ENCODE measurements at regions not wholly inside any gene's neighbourhood (a gene's known extent, or its start where the extent isn't known, plus 50 kb on each side); places are given as distances from the start of the nearest gene placed in this dataset.

- no peak for DNase-seq
Observed at GRCh38 chr2:43051338-43051737, 175.1 kb downstream of the ZFP36L2 start.

- DNase-seq: no peak
Observed at GRCh38 chr2:43050866-43051265, 175.5 kb downstream of the ZFP36L2 start.

GRCh38 chr2:43049836-43050801, 176.3 kb downstream of the ZFP36L2 start:
- DNase-seq: no peak

DNA sequence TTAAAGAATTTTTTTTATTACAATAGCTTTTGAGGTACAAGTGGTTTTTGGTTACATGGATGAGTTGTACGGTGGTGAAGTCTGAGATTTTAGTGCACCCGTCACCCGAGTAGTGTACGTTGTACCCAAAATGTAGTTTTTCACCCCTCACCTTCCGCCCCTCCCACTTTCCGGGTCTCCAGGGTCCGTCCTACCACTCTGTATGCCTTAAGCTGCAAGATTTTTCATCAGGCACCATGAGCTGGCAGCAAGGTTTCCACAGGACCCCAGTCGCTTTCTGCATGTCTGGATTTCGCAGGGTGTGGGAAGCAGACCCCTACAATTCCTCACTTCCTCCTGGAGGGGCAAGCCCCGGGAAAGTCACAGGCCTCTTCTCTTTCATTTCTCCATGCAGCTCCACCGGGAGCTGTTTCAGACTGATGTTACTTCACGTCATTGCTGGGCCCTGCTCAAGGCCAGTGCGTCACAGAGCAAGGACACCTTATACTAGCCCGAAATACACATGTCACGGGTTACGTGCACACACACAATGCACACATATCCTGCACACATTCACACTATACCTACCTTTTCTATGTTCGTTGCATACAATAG, 179.1 kb downstream of the ZFP36L2 start:
- no peak for DNase-seq

DNA sequence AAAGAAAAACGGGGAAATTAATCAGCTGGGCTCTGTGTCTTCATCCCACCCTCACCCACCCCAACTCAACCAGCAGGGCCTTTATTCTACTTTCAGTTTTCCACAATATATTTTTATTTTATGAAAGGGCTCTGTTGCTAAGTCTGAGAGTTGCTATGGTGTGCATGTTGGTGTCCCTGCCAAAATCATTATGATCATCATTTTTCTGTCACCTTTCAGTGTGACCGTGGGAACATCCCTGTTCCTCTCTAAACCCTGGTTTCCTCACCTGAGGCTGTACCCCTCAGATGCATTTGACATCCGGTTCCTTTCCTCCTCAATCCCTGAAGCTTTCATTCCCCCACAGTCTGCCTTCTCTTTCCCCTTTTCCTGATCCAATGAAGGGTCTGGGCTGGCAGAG, 180.5 kb downstream of the ZFP36L2 start:
- DNase-seq: no peak

DNA sequence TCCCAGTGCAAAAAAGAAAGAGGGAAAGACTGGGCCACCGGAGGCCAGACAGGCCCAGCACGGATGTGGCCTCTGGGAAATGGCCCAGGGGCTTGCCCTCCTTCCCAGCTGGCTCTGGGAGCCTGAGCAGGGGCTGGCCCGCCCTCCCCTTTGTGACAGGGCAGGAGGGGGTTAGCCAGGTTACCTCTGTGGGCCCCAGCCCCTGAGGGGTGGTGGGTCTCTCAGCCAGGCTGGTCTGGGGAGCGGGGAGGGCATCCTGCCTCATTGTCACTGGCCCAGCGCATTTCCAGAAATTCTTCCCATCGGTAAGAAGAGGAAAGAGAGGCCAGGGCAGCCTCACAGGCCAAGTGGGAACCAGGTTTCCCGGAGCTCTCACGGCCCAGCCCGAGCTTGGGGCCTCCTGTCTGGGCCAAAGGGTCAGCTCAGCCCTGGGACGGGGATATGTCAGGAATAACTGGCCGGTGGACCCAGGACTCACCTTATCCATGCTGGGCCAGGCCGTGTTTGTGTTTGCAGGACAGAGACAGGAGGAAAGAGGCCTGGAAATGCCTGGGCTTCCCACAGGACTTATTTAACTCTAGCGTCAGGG, 182.2 kb downstream of the ZFP36L2 start:
- DNase-seq: no peak

DNA sequence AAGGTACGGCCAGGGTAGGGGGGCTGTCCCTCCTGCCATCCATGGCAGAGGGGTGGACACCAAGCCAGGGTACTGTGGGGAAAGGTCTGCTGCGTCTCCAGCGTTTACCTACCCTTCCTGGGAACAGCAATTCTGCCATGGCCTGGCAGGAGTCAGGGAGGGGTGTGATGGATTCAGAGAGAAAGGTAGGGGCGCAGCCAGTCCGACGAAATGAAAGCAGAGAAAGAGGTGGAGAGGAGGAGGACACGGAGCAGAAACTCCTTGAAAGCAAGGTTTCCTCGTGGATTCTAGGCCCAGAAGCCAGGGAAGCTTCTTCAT, 182.9 kb downstream of the ZFP36L2 start:
- DNase-seq: no peak

DNA sequence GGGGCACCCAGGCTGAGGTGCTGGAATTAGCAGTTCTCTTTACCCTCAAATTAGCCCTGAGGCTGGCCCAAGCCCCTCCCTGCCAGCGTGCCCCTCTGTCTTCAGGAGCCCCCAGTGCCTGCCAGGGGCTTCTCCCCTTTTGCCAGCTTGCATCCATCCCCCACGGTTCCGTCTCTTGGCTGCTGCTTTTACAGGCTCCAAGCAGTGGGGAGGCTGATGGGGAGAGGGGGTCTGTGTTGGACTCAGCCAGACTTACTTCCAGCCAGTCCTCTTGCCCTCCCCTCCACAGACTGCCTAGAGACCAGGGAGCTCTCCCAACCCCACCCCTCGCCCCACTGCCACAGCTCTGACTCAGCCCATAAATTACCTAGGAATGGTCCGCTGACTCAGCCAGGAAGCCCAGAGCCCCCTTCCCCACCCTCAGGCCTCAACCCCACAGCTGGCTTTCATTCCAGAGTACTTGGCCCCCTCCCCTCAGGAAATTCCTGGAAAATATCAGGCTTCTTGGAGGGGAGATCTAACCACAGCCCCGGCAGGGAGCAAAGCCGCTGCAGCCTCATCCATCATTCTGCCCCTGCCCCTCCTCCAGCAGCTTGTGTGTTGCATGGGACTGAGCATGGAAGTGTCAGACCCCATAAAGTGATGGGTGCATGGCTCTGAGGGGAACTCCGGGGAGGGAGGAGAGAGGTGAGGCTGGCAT, 184.6 kb downstream of the ZFP36L2 start:
- no peak for DNase-seq

DNA sequence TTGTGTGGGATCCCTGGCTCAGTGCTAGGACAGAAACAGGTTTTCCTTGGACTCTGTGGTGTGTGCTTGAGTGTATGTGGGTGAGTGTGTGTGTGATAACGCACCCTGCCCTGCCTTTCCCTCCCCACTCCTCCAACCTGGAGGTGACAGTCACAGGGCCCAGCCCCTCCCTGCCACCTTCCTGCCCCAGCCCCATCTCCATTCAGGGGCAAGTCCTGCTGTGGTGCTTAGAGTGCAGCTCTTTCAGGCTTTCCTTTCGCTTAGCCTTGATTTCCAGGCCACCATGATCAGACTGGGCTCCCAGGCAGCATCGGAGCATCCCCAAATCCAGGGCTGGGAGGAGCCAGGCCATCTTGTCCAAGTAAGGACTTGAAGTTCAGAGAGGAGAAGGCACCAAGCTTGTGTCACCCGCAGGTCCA, 185.2 kb downstream of the ZFP36L2 start:
- no peak for DNase-seq

DNA sequence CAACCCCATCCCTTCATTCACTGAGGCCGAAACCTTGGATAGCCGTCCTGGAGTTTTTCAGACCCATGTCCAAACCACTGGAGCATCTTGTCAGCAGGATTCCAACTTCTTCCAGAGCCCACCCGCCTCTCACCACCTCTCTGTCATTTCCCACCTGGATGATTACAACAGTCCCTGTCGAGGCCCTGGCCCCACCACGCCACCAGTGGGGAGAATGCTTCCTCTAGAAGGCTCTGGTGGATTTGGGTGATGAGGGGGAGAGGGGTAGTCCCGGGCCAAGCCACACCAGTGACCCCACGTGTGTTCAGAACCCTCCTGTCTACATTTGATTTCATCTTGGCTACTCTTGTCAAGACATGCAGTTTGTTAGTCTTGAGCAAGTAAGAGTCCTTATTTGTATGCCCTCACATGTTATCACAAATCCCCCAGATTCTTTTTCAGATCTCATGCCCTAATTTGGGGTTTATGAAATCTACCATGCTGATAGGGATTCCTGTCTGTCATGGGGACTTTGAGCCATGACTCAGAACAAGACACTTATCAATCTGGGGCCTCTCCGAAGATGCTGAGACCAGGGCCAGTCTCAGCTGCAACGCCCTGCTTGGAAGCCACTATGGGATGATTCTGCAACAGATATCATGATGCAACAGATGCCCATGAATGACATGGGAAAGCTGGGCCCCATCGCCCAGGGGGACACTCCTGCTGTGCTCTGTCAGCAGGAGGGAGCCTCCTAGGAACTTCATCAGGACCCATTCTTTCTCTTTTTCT, 186.1 kb downstream of the ZFP36L2 start:
- DNase-seq: no peak

DNA sequence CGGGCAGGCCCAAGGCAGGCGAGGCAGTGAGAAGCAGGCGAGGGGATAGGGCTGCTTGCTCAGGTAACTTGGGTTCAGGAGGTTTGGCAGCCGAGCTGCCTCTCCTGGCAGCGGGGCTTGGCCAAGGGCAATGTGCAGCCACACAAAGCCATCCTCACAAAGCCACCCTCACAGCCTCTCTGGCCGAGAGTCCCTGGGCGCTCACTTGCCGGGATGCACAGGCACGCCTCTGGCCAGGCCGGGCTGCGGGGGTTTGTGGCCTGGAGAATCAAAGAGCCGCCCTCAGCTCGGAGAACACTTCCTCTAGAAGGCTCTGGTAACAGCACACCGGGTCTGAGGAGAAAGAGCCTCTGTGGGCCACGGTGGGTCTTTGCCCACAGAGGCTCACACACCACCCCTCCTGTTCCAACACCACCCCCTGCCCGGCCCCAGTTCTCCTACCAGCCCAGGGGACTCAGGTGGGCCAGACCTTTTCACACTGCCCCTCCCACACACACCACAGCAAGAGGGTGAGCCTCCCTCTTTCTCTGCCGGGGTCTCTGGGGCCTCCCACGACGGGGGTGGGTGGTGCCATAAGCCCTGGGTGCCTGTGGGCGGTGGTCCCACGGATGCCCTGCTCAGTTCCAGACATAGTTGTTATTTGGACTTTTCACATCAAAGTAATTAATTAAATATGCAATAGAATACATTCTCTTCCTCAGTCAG, 186.9 kb downstream of the ZFP36L2 start:
- DNase-seq: no peak

DNA sequence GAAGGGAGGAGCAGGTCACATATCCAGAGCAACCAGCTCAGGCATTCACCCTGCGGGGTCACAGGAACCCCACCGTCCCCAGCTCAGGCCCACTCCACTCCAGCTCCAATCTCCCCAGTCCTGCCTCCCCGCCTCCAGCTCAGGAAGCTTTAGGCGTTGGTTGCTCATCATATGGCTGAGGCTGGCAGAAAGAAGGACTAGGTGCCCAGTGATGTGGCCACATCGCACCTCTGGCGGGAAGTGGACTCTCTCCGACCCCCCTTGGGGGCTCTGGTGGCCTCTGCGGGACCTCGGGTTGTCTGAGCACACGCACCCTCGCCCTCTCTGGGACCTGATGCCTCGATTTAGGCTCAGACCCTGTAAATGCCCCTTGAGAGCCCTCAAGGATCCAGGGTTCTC, 187.7 kb downstream of the ZFP36L2 start:
- DNase-seq: no peak

GRCh38 chr2:43038034-43038695, 188.2 kb downstream of the ZFP36L2 start:
- DNase-seq: no peak

DNA sequence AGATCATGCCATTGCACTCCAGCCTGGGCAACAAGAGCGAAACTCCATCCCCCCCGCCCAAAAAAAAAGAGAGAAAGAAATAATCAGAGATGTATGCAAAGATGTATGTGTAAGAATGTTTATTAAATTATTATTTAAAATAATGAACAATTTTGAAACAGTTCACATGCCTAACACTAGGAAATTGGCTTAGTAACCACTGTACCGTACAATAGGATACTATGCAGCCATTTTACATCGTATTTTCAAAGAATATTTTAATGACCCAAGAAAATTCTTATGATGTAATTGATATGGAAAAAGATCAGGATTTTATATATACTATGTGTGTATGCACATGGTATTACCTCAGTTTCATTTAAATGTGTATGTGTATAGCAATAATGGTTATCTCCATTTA, 190.5 kb downstream of the ZFP36L2 start:
- no peak for DNase-seq

GRCh38 chr2:43034921-43035320, 191.5 kb downstream of the ZFP36L2 start:
- DNase-seq: no peak

DNA sequence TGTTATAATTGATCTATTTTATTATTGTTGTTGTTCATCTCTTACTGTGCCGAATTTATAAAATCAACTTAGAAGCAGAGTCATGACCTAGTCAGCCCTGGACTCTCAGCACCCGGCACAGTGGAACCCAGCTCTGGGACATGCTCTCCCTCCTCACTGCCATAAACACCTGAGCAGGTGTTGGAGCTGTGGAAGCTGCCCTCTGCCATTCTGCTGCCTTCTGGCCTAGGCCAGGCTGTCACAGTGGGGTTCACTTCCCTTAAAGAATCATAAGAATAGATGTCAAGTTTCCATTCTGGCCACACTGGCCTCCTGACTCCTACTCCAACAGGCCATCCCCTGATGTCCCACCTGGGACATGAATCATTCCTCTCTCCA, 192.2 kb downstream of the ZFP36L2 start:
- no peak for DNase-seq

DNA sequence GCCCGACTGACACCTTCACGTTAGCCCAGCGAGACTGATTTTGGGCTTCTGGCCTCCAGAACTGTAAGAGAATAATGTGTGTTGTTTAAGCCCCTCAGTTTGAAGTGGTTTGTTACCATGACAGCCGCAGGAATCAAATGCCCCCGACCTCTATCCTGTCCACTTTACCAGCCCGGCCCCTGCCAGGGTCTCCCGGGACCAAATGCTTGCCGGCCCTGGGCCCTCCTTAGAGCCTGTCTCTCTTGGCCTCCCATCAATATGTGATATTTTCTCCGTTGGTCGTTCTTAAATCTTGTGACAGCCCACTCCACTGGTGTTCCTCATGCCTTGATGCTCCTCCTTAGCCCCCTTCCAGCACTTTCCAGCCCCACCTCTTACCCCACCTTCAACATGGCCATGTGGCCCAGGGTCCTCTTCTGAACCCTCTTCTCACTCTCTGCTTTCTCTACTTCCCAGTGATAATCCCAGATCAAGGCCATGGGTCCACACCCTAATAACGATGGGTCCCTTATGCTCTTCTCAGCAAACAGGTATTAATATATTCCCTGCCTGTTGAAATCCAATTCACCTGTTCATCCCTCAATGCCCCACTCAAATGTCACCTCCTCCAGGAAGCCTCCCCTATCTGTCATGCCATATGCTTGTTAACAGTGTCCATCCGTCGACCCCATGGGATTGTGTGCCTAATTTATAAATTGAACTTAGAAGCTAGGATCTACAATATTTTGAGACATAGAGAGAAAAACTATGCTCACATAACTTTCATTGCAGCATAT, 192.8 kb downstream of the ZFP36L2 start:
- no peak for DNase-seq

- DNase-seq: no peak
Observed at GRCh38 chr2:43033016-43033270, 193.5 kb downstream of the ZFP36L2 start.

GRCh38 chr2:43032213-43033015, 194.0 kb downstream of the ZFP36L2 start:
- no peak for DNase-seq

All from KG1 (cell line).